ENCODE measurements at regions not wholly inside any gene's neighbourhood (a gene's known extent, or its start where the extent isn't known, plus 50 kb on each side); places are given as distances from the start of the nearest gene placed in this dataset.
A peak's percentile ranks its signal among the peaks of the same experiment; 100 is the strongest.

DNA sequence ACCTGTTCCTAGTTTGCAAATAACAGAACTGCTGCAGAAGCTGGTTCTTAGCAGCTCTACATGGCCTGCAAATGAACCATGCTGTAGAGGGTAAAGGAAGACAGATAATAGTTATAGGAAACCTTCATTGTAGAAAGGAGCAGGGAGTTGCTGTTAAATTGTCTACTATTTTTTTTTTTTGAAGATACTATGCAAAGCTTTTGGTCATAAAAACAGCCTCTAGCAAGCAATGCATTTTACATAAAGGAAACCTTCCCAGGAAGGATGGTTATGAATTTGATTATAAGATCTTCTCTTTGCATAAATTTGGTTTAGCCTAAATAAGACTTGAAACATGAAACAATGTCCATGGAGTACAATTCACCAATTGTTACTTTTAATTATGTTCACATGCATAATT lies 793.4 kb downstream of the SLC4A3 start (continued):
- no peak for TF ChIP-seq GLIS2 (tag by site-specific recombination; IDR thresholded peaks at IDR 0.05)

GRCh38 chr2:220422676-220423075 lies 795.2 kb downstream of the SLC4A3 start:
- ChIA-PET CTCF (no interaction called here), POLR2A (no interaction called here)
- no peaks in the 10 kb centered on the region for H3K9me3 ChIP-seq (ENCODE audit: control insufficient read depth, insufficient read depth, low read depth, low read length)
- H3K27ac ChIP-seq (ENCODE audit: extremely low read depth, low read depth, low read length): no peak overlapping the region
- H3K4me1 ChIP-seq (ENCODE audit: control insufficient read depth, insufficient read depth, low read length): no peaks in the 10 kb centered on the region
- TF ChIP-seq ZNF513 (tag by site-specific recombination; IDR thresholded peaks at IDR 0.05) (peak; percentile 58), ZNF843 (tag by site-specific recombination; IDR thresholded peaks at IDR 0.05) (no peak), ZNF138 (tag by site-specific recombination; IDR thresholded peaks at IDR 0.05; ENCODE audit: borderline replicate concordance) (no peak)
- TF ChIP-seq, protein P1, sequence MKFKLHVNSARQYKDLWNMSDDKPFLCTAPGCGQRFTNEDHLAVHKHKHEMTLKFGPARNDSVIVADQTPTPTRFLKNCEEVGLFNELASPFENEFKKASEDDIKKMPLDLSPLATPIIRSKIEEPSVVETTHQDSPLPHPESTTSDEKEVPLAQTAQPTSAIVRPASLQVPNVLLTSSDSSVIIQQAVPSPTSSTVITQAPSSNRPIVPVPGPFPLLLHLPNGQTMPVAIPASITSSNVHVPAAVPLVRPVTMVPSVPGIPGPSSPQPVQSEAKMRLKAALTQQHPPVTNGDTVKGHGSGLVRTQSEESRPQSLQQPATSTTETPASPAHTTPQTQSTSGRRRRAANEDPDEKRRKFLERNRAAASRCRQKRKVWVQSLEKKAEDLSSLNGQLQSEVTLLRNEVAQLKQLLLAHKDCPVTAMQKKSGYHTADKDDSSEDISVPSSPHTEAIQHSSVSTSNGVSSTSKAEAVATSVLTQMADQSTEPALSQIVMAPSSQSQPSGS (tag by site-specific recombination; IDR thresholded peaks at IDR 0.05; ENCODE audit: low read depth): no peak
- no peak overlapping the region for H3K4me3 ChIP-seq (ENCODE audit: low read depth, low read length)
- no peaks in the 10 kb centered on the region for H3K36me3 ChIP-seq (ENCODE audit: control insufficient read depth in 2 of 2, insufficient read depth in 1 of 2, low read length in 2 of 2)

DNA sequence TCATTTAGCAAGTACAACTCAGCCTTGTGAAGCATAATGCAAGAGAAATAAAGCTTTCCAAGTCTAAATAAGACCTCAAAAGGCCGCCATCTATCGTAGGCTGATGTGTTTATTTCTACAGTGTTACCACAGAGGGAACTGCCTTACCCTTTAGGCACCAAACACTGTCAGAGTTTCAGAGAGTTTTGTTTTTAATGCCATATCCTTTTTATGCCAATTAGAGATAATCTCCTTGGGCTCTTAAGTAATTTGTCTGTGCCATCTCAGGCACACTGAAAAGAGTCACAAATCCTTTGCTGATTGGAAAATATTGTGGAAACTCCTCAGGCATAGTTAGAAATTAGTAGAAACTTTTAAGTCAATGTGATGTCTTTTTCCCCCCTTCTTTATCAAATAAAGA lies 797.1 kb downstream of the SLC4A3 start:
- no peak overlapping the region for H3K4me3 ChIP-seq (ENCODE audit: low read depth, low read length)
- ChIA-PET CTCF (no interaction called here), POLR2A (no interaction called here)
- H3K27ac ChIP-seq (ENCODE audit: extremely low read depth, low read depth, low read length): no peak overlapping the region
- no peaks in the 10 kb centered on the region for H3K9me3 ChIP-seq (ENCODE audit: control insufficient read depth, insufficient read depth, low read depth, low read length)
- H3K4me1 ChIP-seq (ENCODE audit: control insufficient read depth, insufficient read depth, low read length): no peaks in the 10 kb centered on the region
- no peaks in the 10 kb centered on the region for H3K36me3 ChIP-seq (ENCODE audit: control insufficient read depth in 2 of 2, insufficient read depth in 1 of 2, low read length in 2 of 2)
- TF ChIP-seq ZNF600 (tag by site-specific recombination; IDR thresholded peaks at IDR 0.05) (no peak), ZBTB1 (tag by site-specific recombination; IDR thresholded peaks at IDR 0.05) (no peak), ZBTB8A (tag by site-specific recombination; IDR thresholded peaks at IDR 0.05) (no peak), ZNF266 (tag by site-specific recombination; IDR thresholded peaks at IDR 0.05; ENCODE audit: low read depth) (no peak), ZNF311 (tag by site-specific recombination; IDR thresholded peaks at IDR 0.05; ENCODE audit: borderline replicate concordance) (no peak), ZNF596 (tag by site-specific recombination; IDR thresholded peaks at IDR 0.05) (no peak), PRDM4 (tag by site-specific recombination; IDR thresholded peaks at IDR 0.05) (no peak), ZNF341 (tag by site-specific recombination; IDR thresholded peaks at IDR 0.05; ENCODE audit: low read depth) (no peak), ZNF843 (tag by site-specific recombination; IDR thresholded peaks at IDR 0.05) (no peak), ZNF654 (tag by site-specific recombination; IDR thresholded peaks at IDR 0.05; ENCODE audit: low read depth) (no peak), PRDM10 (tag by site-specific recombination; IDR thresholded peaks at IDR 0.05) (no peak), ZEB2 (tag by site-specific recombination; IDR thresholded peaks at IDR 0.05) (no peak), OVOL3 (tag by site-specific recombination; IDR thresholded peaks at IDR 0.05) (no peak), ZNF549 (tag by site-specific recombination; IDR thresholded peaks at IDR 0.05) (no peak)
- TF ChIP-seq, protein P2, sequence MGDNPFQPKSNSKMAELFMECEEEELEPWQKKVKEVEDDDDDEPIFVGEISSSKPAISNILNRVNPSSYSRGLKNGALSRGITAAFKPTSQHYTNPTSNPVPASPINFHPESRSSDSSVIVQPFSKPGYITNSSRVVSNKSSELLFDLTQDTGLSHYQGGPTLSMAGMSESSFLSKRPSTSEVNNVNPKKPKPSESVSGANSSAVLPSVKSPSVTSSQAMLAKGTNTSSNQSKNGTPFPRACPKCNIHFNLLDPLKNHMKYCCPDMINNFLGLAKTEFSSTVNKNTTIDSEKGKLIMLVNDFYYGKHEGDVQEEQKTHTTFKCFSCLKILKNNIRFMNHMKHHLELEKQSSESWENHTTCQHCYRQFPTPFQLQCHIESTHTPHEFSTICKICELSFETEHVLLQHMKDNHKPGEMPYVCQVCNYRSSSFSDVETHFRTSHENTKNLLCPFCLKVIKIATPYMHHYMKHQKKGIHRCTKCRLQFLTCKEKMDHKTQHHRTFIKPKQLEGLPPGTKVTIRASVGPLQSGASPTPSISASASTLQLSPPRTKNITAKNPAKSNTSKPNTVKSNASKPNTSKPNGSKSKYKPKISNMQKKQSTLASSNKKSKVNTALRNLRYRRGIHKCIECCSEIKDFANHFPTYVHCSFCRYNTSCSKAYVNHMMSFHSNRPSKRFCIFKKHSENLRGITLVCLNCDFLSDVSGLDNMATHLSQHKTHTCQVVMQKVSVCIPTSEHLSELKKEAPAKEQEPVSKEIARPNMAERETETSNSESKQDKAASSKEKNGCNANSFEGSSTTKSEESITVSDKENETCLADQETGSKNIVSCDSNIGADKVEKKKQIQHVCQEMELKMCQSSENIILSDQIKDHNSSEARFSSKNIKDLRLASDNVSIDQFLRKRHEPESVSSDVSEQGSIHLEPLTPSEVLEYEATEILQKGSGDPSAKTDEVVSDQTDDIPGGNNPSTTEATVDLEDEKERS (tag by site-specific recombination; IDR thresholded peaks at IDR 0.05): no peak
- TF ChIP-seq, protein P3, sequence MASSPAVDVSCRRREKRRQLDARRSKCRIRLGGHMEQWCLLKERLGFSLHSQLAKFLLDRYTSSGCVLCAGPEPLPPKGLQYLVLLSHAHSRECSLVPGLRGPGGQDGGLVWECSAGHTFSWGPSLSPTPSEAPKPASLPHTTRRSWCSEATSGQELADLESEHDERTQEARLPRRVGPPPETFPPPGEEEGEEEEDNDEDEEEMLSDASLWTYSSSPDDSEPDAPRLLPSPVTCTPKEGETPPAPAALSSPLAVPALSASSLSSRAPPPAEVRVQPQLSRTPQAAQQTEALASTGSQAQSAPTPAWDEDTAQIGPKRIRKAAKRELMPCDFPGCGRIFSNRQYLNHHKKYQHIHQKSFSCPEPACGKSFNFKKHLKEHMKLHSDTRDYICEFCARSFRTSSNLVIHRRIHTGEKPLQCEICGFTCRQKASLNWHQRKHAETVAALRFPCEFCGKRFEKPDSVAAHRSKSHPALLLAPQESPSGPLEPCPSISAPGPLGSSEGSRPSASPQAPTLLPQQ (tag by site-specific recombination; IDR thresholded peaks at IDR 0.05): no peak
